OCI-LY1 (cell line): ENCODE measurements at regions not wholly inside any gene's neighbourhood (a gene's known extent, or its start where the extent isn't known, plus 50 kb on each side); places are given as distances from the start of the nearest gene placed in this dataset.

Experiments
- H2AFZ ChIP-seq: fragments of 200-600 bp; sonication (generic), shearing (Covaris generic); 2 replicates; pipeline ENCODE4 v1.6.0; 2014; ENCODE audit warnings: antibody characterized with exemption, mild to moderate bottlenecking, low read length
- H3F3A ChIP-seq: fragments of 200-600 bp; sonication (generic), shearing (Covaris generic); 2 replicates; pipeline ENCODE4 v1.6.0; 2014; ENCODE audit warnings: mild to moderate bottlenecking, antibody characterized with exemption, low read length, moderate library complexity; ENCODE audit not compliant: insufficient read depth
- H3K27ac ChIP-seq: fragments of 200-600 bp; sonication (generic); 2 replicates; pipeline ENCODE4 v1.5.1; 2014; ENCODE audit warnings: low read length, mixed run types, mild to moderate bottlenecking, low read depth; ENCODE audit not compliant: poor library complexity, severe bottlenecking
- H3K27me3 ChIP-seq: fragments of 200-600 bp; sonication (generic); 2 replicates; pipeline ENCODE4 v1.6.0; 2014; ENCODE audit warnings: antibody characterized with exemption, mild to moderate bottlenecking, low read length, moderate library complexity; ENCODE audit not compliant: insufficient read depth
- H3K36me3 ChIP-seq: fragments of 200-600 bp; sonication (generic); 2 replicates; pipeline ENCODE4 v1.6.1; 2014; ENCODE audit warnings: mild to moderate bottlenecking, antibody characterized with exemption, low read length, moderate library complexity, mixed read lengths; ENCODE audit not compliant: insufficient read depth
- H3K4me1 ChIP-seq: fragments of 200-600 bp; sonication (generic); 2 replicates; pipeline ENCODE4 v1.5.1; 2014; ENCODE audit warnings: mild to moderate bottlenecking, low read length, moderate library complexity; ENCODE audit not compliant: insufficient read depth, severe bottlenecking
- H3K4me2 ChIP-seq: fragments of 200-600 bp; sonication (generic), shearing (Covaris generic); 2 replicates; pipeline ENCODE4 v1.6.1; 2014; ENCODE audit warnings: low read length
- H3K4me3 ChIP-seq: fragments of 200-600 bp; sonication (generic); 2 replicates; pipeline ENCODE4 v1.5.1; 2014; ENCODE audit warnings: low read length, low read depth, mild to moderate bottlenecking, mixed read lengths; ENCODE audit not compliant: poor library complexity, severe bottlenecking
- H3K79me2 ChIP-seq: fragments of 200-600 bp; shearing (Covaris generic); 2 replicates; pipeline ENCODE4 v1.6.1; 2016; ENCODE audit warnings: mixed run types, low read length, mixed read lengths; ENCODE audit not compliant: insufficient read depth
- H3K9ac ChIP-seq: fragments of 200-600 bp; sonication (generic), shearing (Covaris generic); 2 replicates; pipeline ENCODE4 v1.6.1; 2014; ENCODE audit warnings: mild to moderate bottlenecking, low read length, mixed read lengths
- H3K9me2 ChIP-seq: fragments of 200-600 bp; sonication (generic), shearing (Covaris generic); 2 replicates; pipeline ENCODE4 v1.6.1; 2014; ENCODE audit warnings: low read depth, mild to moderate bottlenecking, low read length, mixed read lengths
- H3K9me3 ChIP-seq: fragments of 200-600 bp; shearing (Covaris generic); 2 replicates; pipeline ENCODE4 v1.6.1; 2014; ENCODE audit warnings: low read length, mixed read lengths
- H4K20me1 ChIP-seq: fragments of 200-600 bp; sonication (generic), shearing (Covaris generic); 2 replicates; pipeline ENCODE4 v1.6.0; 2016; ENCODE audit warnings: mild to moderate bottlenecking, low read length; ENCODE audit not compliant: insufficient read depth
- EZH2 ChIP-seq: fragments of 200-600 bp; sonication (generic), shearing (Covaris generic); IDR thresholded peaks from 2 replicates; pipeline ENCODE4 v1.8.0; 2017; ENCODE audit warnings: borderline replicate concordance, mixed run types, mild to moderate bottlenecking, antibody characterized with exemption, low read length, moderate library complexity, mixed read lengths
- TF ChIP-seq, protein P1 (sequence below): fragments of 200-600 bp; sonication (generic), shearing (Covaris generic); IDR thresholded peaks from 2 replicates; pipeline ENCODE4 v1.5.1; 2017; ENCODE audit warnings: mild to moderate bottlenecking, antibody characterized with exemption, low read length, moderate library complexity, mixed read lengths

DNA sequence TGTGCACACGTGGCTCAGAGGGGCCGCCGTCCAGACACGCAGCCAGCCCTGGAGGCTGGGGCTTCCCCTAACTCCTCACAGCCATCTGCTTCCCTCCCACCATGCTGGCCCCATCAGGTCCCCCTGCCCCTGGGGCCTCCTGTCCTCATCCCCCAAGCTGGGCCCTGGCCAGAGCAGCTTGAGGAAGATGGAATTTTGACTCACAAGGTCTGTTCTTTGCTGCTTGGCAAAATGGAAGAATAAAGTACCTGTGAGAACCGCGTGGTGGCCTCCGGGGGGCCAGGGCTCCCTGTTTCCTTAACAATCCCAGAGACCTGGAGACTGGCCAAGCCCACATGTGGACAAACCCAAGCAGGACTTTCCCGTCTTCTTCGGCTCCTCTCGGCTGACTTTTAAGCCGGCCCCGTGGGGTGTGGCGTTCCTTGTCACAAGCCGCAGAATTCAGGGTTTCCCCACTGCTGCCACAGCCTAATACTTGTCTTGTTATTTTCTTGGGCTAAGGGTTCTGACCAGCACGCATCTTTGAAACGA is 872.8 kb downstream of the BRD1 start:
- Histone ChIP-seq H3K4me1 (no peaks in the 10 kb centered on the region), H3K36me3 (no peaks in the 10 kb centered on the region), H3K9ac (no peak overlapping the region), H4K20me1 (no peaks in the 10 kb centered on the region), H3K9me3 (no peaks in the 10 kb centered on the region), H3K27me3 (no peaks in the 10 kb centered on the region), H3K9me2 (no peaks in the 10 kb centered on the region), H3K79me2 (no peaks in the 10 kb centered on the region), H3K4me3 (no peak overlapping the region), H2AFZ (no peak overlapping the region), H3F3A (no peaks in the 10 kb centered on the region), H3K27ac (no peak overlapping the region), H3K4me2 (no peak overlapping the region)
- TF ChIP-seq, protein P1, sequence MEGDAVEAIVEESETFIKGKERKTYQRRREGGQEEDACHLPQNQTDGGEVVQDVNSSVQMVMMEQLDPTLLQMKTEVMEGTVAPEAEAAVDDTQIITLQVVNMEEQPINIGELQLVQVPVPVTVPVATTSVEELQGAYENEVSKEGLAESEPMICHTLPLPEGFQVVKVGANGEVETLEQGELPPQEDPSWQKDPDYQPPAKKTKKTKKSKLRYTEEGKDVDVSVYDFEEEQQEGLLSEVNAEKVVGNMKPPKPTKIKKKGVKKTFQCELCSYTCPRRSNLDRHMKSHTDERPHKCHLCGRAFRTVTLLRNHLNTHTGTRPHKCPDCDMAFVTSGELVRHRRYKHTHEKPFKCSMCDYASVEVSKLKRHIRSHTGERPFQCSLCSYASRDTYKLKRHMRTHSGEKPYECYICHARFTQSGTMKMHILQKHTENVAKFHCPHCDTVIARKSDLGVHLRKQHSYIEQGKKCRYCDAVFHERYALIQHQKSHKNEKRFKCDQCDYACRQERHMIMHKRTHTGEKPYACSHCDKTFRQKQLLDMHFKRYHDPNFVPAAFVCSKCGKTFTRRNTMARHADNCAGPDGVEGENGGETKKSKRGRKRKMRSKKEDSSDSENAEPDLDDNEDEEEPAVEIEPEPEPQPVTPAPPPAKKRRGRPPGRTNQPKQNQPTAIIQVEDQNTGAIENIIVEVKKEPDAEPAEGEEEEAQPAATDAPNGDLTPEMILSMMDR, result no peak
- no peak for TF ChIP-seq EZH2

DNA sequence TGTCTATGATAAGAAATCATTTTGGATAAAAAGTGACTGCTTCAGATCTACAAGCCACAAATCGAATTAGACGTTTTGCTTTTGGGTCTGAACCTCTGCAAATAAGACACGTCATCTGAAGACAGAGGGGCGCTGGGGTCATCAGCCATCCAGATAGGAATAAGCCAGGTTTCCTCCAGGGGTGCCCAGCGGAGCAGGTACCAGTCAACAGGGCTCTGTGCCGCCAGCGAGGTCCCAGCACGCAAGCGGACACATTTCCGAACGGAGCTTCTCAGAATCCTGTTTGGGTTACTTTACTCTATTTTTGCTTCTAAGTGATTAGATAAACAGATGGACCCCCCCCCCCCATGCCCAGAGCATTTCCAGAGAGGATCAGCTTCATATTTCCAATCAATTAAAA is 873.8 kb downstream of the BRD1 start:
- H3K9ac ChIP-seq, result no peak overlapping the region
- no peak overlapping the region for H2AFZ ChIP-seq
- H4K20me1 ChIP-seq, result no peaks in the 10 kb centered on the region
- no peak overlapping the region for H3K4me3 ChIP-seq
- H3K9me3 ChIP-seq, result no peaks in the 10 kb centered on the region
- H3K27ac ChIP-seq, result no peak overlapping the region
- no peaks in the 10 kb centered on the region for H3K36me3 ChIP-seq
- no peaks in the 10 kb centered on the region for H3F3A ChIP-seq
- no peaks in the 10 kb centered on the region for H3K9me2 ChIP-seq
- no peak overlapping the region for H3K4me2 ChIP-seq
- no peaks in the 10 kb centered on the region for H3K79me2 ChIP-seq
- TF ChIP-seq, protein P1, result no peak
- no peak for TF ChIP-seq EZH2
- no peaks in the 10 kb centered on the region for H3K27me3 ChIP-seq
- no peaks in the 10 kb centered on the region for H3K4me1 ChIP-seq

DNA sequence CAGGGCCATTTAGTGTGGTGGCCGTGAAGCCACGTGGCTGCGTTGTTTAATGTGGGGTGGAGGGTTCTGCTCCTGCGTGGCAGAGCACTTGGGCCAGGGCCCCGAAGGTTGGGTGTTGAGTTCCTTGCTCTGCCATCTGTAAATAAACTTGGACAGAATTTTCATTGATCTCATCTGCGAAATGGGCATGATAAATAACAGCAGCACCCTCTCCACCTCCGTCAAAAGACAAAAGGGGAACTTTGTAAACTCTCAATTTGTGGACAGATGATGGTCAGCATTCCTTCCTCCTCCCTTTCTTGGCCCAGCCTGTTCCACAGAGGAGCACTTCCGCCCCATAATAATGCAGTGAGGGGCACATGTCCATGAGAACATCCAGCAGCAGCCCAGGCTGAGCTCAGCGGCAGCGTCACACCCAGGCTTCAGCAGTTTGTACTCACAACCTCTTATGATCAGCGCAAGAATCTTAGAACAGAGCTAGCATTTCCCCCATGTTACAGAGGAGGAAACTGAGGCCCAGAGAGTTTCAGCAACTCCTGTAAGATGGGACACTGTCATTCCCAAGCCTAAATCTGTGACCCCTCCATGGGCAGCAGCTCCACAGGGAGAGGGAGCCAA is 874.5 kb downstream of the BRD1 start:
- no peak for TF ChIP-seq EZH2
- TF ChIP-seq, protein P1, result no peak

More for the DNA sequence above, 874.5 kb downstream of the BRD1 start:
- H3K36me3 ChIP-seq, result no peaks in the 10 kb centered on the region
- no peaks in the 10 kb centered on the region for H4K20me1 ChIP-seq
- no peak overlapping the region for H2AFZ ChIP-seq
- no peaks in the 10 kb centered on the region for H3K9me3 ChIP-seq
- H3K4me2 ChIP-seq, result no peak overlapping the region
- no peaks in the 10 kb centered on the region for H3K9me2 ChIP-seq
- no peak overlapping the region for H3K27ac ChIP-seq
- no peak overlapping the region for H3K9ac ChIP-seq
- no peaks in the 10 kb centered on the region for H3K4me1 ChIP-seq
- no peaks in the 10 kb centered on the region for H3K27me3 ChIP-seq
- H3K79me2 ChIP-seq, result no peaks in the 10 kb centered on the region
- H3F3A ChIP-seq, result no peaks in the 10 kb centered on the region
- H3K4me3 ChIP-seq, result no peak overlapping the region
